ENCODE measurements at regions not wholly inside any gene's neighbourhood (a gene's known extent, or its start where the extent isn't known, plus 50 kb on each side); places are given as distances from the start of the nearest gene placed in this dataset.

DNA sequence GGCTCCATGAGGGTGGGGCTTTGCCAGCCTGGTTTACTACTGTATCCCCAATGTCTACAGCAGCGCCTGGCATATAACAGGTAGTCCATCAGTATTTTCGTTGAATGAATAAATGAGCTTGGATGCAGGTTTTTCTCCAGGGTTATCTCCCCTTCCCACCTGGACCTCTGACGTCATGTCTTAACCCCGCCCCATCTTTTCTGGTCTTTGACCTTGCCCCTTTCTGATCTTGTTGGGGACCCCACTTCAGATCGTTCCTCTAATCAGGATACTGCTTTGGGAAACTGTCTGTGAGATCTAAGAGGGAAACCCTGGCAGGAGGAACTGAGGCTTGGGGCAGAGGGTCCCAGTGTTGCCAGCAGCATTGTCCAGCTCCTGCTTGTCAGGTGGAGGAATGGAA, 68.8 kb upstream of the GCSH start:
- DNase-seq (ENCODE audit: insufficient read length, low spot score) (no peak), FAIRE-seq (no peak)
- no peak for TF ChIP-seq POLR2A (IDR thresholded peaks at IDR 0.05; ENCODE audit: low read depth, low read length)

DNA sequence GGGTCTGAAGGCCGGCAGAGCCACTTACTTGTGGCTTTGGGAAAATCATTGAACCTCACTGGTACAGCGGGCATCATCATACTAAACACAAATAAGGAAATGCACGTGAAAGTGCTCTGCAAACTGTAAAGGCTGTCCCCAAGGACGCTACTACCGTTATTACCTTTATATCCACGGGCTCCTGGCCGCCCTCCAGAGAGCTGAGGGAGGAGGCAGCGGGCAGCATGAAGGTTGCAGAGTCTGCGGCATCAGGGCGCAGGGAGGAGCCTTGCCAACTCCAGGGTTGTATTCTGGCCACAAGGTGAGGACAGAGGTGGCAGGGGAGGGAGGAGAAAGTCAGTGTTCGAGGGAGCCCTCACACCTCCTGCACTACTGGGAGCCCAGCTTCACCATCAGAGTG, 68.3 kb upstream of the GCSH start:
- no peak for DNase-seq (ENCODE audit: insufficient read length, low spot score)
- no peak for FAIRE-seq
- TF ChIP-seq POLR2A (IDR thresholded peaks at IDR 0.05; ENCODE audit: low read depth, low read length), result no peak

DNA sequence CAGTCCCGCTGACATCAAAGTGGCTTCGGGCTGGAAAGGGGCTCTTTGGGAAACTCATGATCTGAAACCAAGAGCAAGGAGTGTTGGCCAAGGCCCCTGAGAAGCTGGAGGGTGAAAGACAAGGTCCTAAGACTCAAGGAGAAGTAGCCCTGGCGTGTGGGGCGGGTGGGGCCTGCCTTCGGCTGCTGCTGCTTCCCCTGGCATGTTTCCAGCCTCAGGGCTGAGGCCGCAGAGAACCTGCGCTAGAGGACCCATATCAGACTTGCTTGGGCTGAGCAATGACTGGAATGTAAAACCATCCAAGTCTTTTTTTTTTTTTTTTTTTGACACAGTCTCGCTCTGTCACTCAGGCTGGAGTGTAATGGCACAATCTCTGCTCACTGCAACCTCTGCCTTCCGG, 67.5 kb upstream of the GCSH start:
- DNase-seq (ENCODE audit: insufficient read length, low spot score) (no peak), FAIRE-seq (no peak)
- TF ChIP-seq POLR2A (IDR thresholded peaks at IDR 0.05; ENCODE audit: low read depth, low read length), result no peak

DNA sequence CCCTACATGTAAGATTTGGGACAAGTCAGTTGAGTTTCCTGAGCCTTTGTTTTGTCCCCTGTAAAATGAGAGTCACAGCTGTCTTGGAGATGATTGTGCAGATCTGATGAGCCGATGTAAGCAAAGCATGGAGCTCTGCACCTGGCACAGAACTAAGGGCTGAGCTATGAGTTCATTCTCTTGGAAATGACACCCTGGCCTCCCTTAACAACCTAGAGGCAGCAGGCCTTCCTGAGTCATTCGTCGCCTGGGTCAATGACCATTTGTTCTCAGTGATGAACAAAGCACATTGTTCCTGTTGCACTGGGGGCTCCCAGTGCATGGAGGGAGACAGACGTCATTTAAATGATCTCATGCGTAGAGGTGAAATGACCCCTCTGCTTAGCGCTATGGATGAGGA, 62.8 kb upstream of the GCSH start:
- FAIRE-seq (no peak), DNase-seq (ENCODE audit: insufficient read length, low spot score) (no peak)
- TF ChIP-seq POLR2A (IDR thresholded peaks at IDR 0.05; ENCODE audit: low read depth, low read length), result no peak

DNA sequence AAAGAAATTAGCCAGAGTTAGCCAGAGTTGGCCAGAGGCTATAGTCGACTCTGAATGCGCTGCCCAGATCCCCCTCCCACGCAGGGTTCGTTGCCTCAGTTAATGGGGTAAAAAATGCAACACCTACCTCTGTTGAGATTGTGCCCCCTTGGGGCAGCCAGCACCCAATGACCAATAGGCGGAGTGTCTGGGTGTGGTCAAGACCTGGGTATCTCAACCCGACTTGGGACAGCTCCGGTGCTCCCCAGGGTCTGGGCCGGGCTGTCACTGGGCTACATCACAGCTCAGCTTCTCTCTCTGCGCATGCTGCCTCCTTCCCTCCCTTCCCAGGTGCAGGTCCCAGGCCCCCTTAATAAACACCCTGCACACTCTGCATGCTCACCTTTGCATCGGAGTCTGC, 59.6 kb upstream of the GCSH start:
- no peak for TF ChIP-seq POLR2A (IDR thresholded peaks at IDR 0.05; ENCODE audit: low read depth, low read length)
- FAIRE-seq, result no peak
- no peak for DNase-seq (ENCODE audit: insufficient read length, low spot score)

DNA sequence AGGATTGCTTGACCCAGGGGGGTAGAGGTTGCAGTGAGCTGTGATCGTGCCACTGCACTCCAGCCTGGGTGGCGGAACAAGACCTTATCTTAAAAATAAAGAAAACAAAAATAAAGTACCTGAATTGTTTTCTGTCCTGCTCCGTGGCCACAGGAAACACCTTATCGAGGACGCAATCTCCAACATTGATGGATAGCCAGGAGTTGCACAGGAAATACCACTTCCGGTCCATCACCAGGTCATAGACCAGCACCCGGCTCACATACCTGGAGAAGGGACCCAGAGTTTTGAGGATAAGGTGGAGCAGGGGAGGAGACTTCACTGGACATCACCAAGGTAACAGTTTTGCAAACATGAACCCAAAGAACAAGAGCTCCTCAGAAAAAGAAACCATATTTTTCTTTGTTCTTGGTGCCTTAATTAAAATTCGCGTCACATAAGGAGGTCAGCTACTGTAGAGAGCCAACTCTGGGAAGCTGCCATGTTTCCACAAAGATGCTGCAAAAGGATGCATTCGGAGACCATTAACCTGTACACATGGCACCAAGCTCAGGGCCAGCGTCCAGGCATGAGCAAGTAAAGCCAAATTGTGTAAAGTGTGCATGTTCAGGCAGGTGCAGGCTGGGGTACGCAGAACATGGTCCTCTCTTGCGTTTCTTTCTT, 55.6 kb upstream of the GCSH start:
- DNase-seq (ENCODE audit: insufficient read length, low spot score) (no peak), FAIRE-seq (no peak)
- TF ChIP-seq POLR2A (IDR thresholded peaks at IDR 0.05; ENCODE audit: low read depth, low read length), result no peak

DNA sequence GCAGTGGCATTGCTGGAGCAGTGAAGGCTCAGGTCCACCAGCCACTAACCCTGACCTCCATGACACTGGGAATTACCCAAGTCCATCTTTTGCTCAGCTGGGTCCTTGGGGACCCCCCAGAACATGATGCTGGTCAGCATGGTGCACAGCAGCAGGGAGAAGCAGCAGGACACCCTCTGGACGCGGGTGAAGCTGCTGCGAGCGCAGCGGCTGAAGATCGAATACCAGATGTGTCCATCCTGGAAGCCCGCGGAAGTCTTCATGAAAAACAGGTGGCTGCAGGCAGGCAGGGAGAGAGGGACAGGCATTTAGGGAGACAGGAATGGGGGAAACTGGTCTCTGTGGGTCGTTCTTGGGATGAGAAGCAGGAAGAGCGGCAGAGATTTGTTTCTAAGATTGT, 53.4 kb upstream of the GCSH start:
- DNase-seq (ENCODE audit: insufficient read length, low spot score) (no peak), FAIRE-seq (no peak)
- TF ChIP-seq POLR2A (IDR thresholded peaks at IDR 0.05; ENCODE audit: low read depth, low read length), result no peak

DNA sequence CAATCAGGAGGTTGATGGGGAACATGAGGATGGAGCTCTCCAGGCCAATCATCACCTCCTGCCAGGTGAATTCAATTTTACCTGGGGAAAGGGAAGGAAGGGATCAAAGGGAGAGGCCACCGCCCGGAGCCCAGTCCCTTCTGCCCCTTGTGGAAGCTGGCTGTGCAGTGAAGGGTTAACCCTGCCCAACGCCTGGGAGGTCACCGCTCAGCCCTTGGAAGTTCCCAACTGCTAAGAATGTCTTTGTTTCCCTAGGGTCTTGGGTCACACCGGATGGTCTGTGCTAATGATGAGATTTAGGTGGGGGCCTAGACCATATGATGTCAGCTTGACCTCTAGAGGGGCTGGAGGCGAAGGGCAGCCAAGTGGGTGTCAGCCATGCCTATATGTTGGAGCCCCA, 52.1 kb upstream of the GCSH start:
- no peak for FAIRE-seq
- no peak for TF ChIP-seq POLR2A (IDR thresholded peaks at IDR 0.05; ENCODE audit: low read depth, low read length)
- no peak for DNase-seq (ENCODE audit: insufficient read length, low spot score)

Data from H54 (cell line).